HG03565 (cell line): ENCODE measurements at regions not wholly inside any gene's neighbourhood (a gene's known extent, or its start where the extent isn't known, plus 50 kb on each side); places are given as distances from the start of the nearest gene placed in this dataset.
"Not testable (repeated sequence)": the region's sequence is repeated elsewhere in the genome, so short reads cannot be mapped to it uniquely, and the experiment has no call there.

Experiments used
- ATAC-seq: cut with Tn5 transposase; IDR thresholded peaks from one replicate; pipeline ENCODE4 v1.9.1; 2021; ENCODE audit warnings: mild to moderate bottlenecking, moderate library complexity; ENCODE audit not compliant: unreplicated experiment

DNA sequence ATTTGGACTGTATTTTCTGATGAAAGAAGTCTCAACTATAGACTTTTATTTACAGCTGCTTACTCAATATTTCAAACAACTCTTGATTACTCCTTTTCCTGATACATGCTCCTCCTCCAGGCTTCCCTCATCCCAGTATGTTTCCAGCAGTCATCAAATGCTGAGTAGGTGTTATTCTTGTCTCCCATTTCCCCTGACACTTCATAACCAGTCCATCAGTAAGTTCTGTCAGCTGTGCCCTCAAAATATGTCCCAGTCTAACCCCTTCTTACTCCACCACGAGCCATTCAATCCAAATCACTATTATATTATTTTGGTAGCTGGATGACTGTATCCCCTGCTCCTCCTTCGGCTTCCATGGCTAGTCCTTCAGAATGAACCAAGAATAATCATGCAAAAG, 189.1 kb upstream of the DTNA start:
- no peak for ATAC-seq

DNA sequence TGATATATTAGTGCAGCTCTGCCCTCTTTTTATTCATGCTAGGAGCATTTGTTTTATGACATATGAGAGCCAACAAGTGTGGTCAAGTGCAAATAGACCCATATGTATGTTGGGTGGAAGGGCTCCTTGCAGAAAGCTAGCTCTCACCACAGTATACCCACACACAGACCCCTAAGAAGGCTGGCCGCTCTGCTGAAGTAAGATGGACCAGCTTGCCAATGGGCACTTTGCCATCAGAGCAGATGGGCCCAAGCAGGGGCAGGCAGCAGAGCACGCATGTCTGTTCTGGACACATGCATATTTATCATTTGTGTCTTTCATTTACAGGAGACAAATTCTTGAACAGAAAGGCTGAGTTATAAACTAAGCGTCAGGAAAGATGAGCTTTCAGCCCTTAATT, 187.5 kb upstream of the DTNA start:
- ATAC-seq, result no peak

GRCh38 chr18:34525244-34525643, 184.9 kb upstream of the DTNA start:
- no peak for ATAC-seq

- ATAC-seq, result no peak
Observed at GRCh38 chr18:34528177-34528576, 181.9 kb upstream of the DTNA start.

- no peak for ATAC-seq
Observed at GRCh38 chr18:34529358-34530335, 180.5 kb upstream of the DTNA start.

- no peak for ATAC-seq
Observed at GRCh38 chr18:34531110-34531509, 179.0 kb upstream of the DTNA start.

- ATAC-seq, result not testable (repeated sequence)
Observed at GRCh38 chr18:34534642-34535041, 175.5 kb upstream of the DTNA start.

- no peak for ATAC-seq
Observed at GRCh38 chr18:34540897-34541296, 169.2 kb upstream of the DTNA start.

DNA sequence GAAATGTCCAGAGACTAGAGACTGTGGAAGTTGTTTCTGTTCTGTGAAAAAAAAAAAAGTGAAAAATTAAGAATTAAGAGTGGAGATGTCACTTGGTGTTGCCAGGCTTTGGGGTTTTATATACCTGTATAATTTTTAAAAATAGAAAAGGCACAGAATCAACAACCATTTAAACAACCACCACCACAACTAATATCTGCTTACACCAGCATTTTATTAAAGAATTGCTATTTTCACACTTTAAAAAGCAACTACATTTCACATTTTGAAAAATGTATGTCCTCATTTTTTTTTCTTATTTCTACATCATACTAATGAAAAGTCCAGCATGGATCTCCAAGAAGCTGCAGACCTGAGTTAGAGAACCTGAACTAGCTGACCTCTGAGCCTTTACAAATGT, 167.5 kb upstream of the DTNA start:
- no peak for ATAC-seq

GRCh38 chr18:34543356-34543755, 166.7 kb upstream of the DTNA start:
- ATAC-seq, result no peak

GRCh38 chr18:34543945-34544344, 166.2 kb upstream of the DTNA start:
- no peak for ATAC-seq

GRCh38 chr18:34544930-34545329, 165.2 kb upstream of the DTNA start:
- no peak for ATAC-seq

- no peak for ATAC-seq
Observed at GRCh38 chr18:34548120-34548972, 161.8 kb upstream of the DTNA start.

- ATAC-seq, result no peak
Observed at GRCh38 chr18:34548973-34549294, 161.2 kb upstream of the DTNA start.

GRCh38 chr18:34549367-34549766, 160.7 kb upstream of the DTNA start:
- ATAC-seq, result no peak

DNA sequence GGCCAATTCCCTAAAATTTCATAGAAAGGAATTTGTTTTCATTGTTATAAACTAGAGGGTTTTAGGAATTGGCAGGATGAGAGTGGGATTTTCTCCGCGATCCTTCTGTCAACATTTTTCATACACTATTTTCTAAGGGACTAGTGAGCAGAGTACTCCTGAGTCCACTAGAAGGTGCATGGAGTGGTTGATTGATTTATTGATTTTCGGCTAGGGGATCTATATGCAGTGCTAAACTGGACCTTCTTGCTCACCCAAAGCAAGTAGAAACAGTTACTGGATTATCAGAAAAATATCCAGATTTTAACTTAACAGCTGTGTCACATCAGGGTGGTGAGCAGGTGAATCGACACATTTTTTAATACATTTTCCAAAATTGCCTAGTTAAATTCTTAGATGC, 159.9 kb upstream of the DTNA start:
- ATAC-seq, result no peak

DNA sequence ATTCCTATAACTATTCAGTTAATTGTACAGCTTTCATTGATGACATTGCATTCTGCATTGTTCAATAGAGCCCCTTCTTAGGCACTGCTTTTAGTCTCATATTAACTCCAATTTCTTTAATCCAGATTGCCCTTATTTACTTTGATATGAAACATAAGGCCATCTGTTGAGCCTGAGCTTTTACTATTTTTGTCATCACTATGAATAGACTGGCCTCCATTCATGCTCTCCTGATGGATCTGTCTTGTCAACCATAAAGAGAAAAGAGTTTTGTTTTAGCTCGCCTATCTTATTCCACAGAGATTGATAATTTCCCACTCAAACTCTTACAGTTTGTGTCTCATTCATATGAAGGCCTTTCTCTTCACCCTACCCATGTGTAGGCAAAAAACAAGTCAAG, 159.2 kb upstream of the DTNA start:
- ATAC-seq, result no peak

DNA sequence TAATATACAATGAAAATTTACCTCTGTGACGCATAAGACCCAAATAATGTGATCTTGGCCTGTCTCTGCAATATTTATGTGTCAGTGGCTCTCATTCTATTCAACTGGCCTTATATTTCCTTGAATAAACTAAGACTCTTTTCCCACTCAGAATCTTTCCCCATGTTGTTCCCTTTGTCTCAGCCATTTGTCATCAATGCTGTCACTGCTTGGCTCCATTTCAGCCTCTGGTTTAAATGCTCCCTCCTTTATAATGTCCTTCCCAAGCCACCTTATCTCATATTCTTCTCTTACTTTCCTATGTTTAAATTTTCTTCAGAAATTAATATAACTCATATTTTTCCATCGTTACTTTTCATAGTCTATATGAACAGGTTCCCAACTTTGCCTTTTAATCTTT, 158.3 kb upstream of the DTNA start:
- no peak for ATAC-seq

GRCh38 chr18:34562252-34562870, 147.7 kb upstream of the DTNA start:
- no peak for ATAC-seq

DNA sequence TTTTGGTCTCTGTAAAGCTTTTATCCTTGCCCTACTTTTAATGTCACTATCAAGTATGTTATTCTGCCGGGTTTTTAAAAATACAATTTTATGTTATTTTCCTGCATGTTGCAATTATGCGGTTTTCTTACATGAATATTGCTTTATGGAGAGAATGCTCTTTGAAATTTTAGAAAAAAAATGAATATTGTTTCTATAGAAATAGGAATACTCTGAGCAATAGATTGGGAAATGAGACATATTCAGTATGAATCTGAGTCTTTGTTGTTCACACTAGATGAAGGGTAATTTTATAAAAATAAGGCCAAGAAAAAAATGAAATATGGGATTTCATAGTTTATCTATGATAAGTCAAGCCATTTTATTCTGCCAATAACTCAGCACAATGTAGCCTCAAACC, 142.2 kb upstream of the DTNA start:
- ATAC-seq, result no peak

GRCh38 chr18:34576622-34577021, 133.5 kb upstream of the DTNA start:
- ATAC-seq, result no peak

GRCh38 chr18:34583895-34584294, 126.2 kb upstream of the DTNA start:
- ATAC-seq, result no peak
